Stimulated activated effector memory CD8-positive, alpha-beta T cell treated with anti-CD3 and anti-CD28 coated beads, Interleukin-12 subunit alpha, Interleukin-12 subunit beta, amount 100 ng/mL, for 72 hours (primary cell): ENCODE measurements at regions not wholly inside any gene's neighbourhood (a gene's known extent, or its start where the extent isn't known, plus 50 kb on each side); places are given as distances from the start of the nearest gene placed in this dataset.

ENCODE experiments used
- ATAC-seq: fragments of 150-1000 bp; cut with Tn5 transposase; 2 replicates; pipeline ENCODE4 v1.10.0; 2021
- DNase-seq, 2 donors: peaks; one replicate each; pipeline ENCODE4 v3.0.0; 2021 to 2022; ENCODE audit warnings: low spot score in 2 of 2
- H3K27ac Mint-ChIP-seq: one replicate; pipeline ENCODE4 v1.8.0; 2022; ENCODE audit warnings: mild to moderate bottlenecking, mixed read lengths
- H3K36me3 Mint-ChIP-seq: one replicate; pipeline ENCODE4 v1.8.0; 2022; ENCODE audit warnings: mild to moderate bottlenecking, mixed read lengths
- H3K4me1 Mint-ChIP-seq: one replicate; pipeline ENCODE4 v1.8.0; 2022; ENCODE audit warnings: mixed read lengths
- H3K4me3 Mint-ChIP-seq: one replicate; pipeline ENCODE4 v1.8.0; 2022; ENCODE audit warnings: mild to moderate bottlenecking, mixed read lengths
- H3K9me3 Mint-ChIP-seq: one replicate; pipeline ENCODE4 v1.8.0; 2022; ENCODE audit warnings: mixed read lengths

DNA sequence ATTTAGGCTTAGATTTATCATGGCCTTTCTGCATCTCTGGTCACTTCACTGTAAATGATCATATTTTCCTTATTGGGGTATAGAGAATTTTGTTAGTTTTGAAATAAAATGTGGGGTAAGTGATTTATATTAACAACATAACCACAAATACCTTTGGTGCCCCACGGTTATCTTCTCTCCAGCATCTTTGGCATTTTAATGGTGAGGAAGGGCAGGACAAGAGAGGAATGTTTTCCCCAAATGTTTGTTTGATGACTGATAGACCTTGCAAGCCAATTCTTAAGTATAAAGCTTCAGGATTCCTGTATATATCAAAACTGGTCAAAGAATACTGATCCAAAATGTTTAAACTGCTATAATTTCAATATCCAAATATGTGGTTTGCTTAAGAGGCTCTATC lies 171.6 kb upstream of the SMLR1 start:
- peaks cover 3% of the 10 kb centered on the region for H3K9me3 Mint-ChIP-seq
- peaks cover 4% of the 10 kb centered on the region for H3K4me1 Mint-ChIP-seq
- ATAC-seq (no peak), DNase-seq (no peak)
- H3K4me3 Mint-ChIP-seq, result no peak overlapping the region
- H3K36me3 Mint-ChIP-seq, result no peaks in the 10 kb centered on the region
- H3K27ac Mint-ChIP-seq, result no peak overlapping the region

DNA sequence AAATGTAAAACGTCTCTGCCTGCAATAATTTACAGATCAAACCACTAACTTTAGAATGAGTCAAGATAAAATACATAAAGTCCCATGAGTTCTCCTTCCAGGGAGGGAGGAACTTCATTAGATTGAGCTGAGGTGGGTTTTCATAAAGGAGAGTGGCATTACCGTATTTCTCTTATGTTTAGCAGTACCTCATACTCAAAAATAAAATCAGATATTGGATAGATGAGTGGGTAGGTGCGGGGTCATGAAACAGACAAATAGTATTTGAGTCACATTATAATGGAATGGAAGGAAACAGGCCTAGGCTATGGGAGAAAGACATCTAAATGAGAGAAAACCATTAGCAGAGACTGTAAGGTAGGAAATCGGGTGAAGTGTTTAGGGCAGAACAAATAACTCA lies 166.1 kb upstream of the SMLR1 start:
- no peaks in the 10 kb centered on the region for H3K4me1 Mint-ChIP-seq

DNA sequence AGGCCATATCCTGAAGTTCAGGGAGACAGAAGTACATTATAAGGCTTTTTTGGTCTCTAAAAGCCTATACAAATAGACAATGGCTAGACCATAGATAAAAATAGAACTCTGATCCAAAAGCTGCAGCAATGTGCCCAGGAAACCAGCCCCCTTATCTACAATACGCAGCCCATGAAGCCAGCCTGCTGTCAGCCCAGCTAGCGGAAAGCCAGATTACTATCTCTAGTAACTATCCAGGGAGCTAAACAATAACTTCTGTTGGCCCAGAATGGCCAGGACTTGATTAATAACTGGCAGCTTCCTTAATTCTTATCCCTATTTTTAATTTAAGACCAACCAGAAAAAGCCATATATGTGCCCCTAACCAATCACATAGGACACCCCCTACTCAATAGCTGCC lies 160.4 kb upstream of the SMLR1 start:
- Mint-ChIP-seq H3K36me3 (no peaks in the 10 kb centered on the region), H3K4me3 (no peak overlapping the region), H3K4me1 (no peaks in the 10 kb centered on the region), H3K27ac (no peak overlapping the region), H3K9me3 (no peaks in the 10 kb centered on the region)
- ATAC-seq, result no peak
- DNase-seq, result no peak

More for the DNA sequence above, 166.1 kb upstream of the SMLR1 start:
- H3K36me3 Mint-ChIP-seq, result no peaks in the 10 kb centered on the region
- no peak overlapping the region for H3K4me3 Mint-ChIP-seq
- no peaks in the 10 kb centered on the region for H3K9me3 Mint-ChIP-seq
- ATAC-seq, result no peak
- H3K27ac Mint-ChIP-seq, result no peak overlapping the region
- no peak for DNase-seq

DNA sequence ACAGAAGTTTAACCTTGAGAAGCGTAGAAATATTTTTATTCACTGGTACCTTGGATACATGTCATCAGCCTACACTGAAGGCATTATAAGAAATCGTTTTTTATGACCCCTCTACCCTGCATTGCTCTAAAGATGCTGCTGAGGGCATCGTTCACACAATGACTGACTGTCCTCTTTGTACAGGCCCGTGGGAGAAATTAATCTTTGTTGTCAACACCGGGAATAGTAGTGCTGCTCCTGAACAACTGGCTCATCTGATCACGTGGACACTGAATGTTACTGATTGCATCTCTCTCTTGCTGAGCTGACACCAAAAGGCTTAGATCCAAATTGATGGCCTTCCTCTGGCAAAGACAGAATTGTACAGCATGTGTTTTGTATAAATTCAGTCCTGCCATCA lies 157.1 kb upstream of the SMLR1 start:
- Mint-ChIP-seq H3K4me3 (no peak overlapping the region), H3K27ac (no peak overlapping the region), H3K9me3 (no peaks in the 10 kb centered on the region), H3K4me1 (no peaks in the 10 kb centered on the region), H3K36me3 (no peaks in the 10 kb centered on the region)
- ATAC-seq, result no peak
- DNase-seq, result no peak

DNA sequence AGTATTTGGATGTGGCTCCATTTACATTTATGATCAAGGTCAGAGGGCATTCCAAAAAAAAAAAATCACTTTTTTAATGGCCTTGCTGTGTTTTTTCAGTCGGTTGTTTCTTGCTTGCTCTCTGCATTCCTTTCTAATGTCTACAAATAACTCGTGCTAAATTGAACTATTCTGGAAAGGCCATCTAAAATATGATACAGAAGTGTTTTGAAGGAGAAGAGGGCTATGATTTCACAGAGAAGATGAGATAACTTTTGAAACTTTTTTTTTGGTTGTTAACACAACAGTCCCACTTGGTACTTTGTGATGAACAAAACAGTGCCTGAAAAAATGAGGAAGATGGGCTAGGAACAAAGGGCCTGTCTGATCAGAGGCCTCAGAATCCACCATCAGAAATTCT lies 156.1 kb upstream of the SMLR1 start:
- Mint-ChIP-seq H3K4me1 (peaks cover 2% of the 10 kb centered on the region), H3K27ac (no peak overlapping the region), H3K9me3 (no peaks in the 10 kb centered on the region), H3K4me3 (no peak overlapping the region), H3K36me3 (no peaks in the 10 kb centered on the region)
- no peak for DNase-seq
- ATAC-seq, result no peak

DNA sequence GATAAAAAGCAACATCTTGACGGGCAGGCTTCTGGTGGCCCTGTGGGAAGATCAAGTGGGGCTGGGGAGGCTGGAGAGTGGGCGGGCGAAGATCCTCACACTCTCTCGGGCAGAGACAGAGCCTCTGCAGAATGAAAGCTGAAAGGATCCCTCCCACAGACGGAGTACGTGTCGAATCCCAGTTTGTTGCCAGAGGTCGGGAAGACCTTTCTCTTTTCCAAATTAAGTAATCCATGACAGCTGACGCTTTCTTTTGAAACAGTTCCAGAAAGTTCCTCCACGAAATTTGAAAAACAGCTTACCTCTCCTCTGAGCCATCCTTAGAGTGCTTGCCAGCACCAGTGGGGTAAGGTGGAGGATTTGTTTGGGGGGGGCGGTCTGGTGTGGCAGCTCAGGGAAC lies 155.6 kb upstream of the SMLR1 start:
- no peaks in the 10 kb centered on the region for H3K9me3 Mint-ChIP-seq
- H3K27ac Mint-ChIP-seq, result no peak overlapping the region
- H3K36me3 Mint-ChIP-seq, result no peaks in the 10 kb centered on the region
- H3K4me1 Mint-ChIP-seq, result peaks cover 6% of the 10 kb centered on the region
- ATAC-seq (no peak), DNase-seq (no peak)
- H3K4me3 Mint-ChIP-seq, result no peak overlapping the region

DNA sequence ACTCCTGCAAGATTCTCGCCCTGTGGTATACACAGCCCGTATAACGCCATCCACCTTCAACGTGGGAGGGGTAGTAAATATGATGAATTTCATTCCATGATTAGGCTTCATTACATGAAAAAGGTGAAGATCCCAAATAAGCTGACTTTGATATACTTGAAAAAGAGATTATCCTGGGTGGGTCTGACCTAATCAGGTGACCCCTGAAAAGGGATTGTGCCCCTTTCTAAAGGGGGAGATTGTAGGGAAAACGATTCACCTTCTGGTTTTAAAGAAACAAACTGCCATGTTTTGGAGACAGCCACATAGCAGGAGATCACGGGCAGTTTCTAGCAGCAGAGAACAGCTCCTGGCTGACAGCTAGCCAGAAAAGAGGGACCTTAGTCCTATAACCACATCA lies 155.1 kb upstream of the SMLR1 start:
- Mint-ChIP-seq H3K4me1 (peaks cover 12% of the 10 kb centered on the region), H3K27ac (no peak overlapping the region), H3K9me3 (no peaks in the 10 kb centered on the region), H3K36me3 (no peaks in the 10 kb centered on the region), H3K4me3 (no peak overlapping the region)
- no peak for DNase-seq
- no peak for ATAC-seq

DNA sequence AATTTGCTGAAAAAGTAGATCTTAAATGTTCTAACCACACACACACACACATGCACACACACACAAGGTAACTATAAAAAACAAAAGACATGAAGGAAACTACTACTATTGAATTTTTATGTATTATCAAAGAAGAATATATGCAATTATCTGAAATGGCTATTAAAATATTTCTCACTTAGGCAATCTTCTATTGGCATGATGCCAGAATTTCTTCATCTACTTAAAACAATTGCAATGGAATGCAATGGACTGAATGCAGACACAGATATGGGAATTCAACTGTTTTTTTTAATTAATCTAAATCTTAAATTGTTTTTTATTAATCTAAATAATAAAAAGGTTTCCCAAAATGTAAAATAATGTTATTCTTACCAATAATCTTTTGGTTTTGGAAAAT lies 152.6 kb upstream of the SMLR1 start:
- H3K4me3 Mint-ChIP-seq, result no peak overlapping the region
- H3K27ac Mint-ChIP-seq, result no peak overlapping the region
- H3K36me3 Mint-ChIP-seq, result no peaks in the 10 kb centered on the region
- peaks cover 18% of the 10 kb centered on the region for H3K4me1 Mint-ChIP-seq
- ATAC-seq (no peak), DNase-seq (no peak)
- H3K9me3 Mint-ChIP-seq, result peaks cover 3% of the 10 kb centered on the region

DNA sequence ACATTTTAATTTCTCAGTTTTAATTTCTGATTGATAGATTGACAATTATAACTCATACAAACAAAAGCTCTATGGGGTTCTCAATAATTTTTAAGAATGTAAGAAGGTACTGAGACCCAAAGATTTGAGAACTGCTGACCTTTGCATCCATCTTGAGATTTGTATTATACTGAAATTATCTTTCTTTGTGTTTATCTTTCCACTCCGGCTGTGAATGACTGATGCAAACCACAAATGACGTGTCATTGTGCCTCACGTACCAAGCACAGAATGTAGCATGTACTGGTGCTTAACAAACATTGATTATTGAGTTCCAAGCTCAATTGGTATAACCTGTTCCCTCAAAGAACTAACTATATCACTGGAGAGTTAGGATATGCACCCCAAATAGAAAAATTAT lies 152.1 kb upstream of the SMLR1 start:
- H3K4me3 Mint-ChIP-seq, result no peak overlapping the region
- H3K9me3 Mint-ChIP-seq, result peaks cover 3% of the 10 kb centered on the region
- peaks cover 18% of the 10 kb centered on the region for H3K4me1 Mint-ChIP-seq
- ATAC-seq, result peak; percentile 89
- DNase-seq, result no peak
- no peaks in the 10 kb centered on the region for H3K36me3 Mint-ChIP-seq
- no peak overlapping the region for H3K27ac Mint-ChIP-seq

DNA sequence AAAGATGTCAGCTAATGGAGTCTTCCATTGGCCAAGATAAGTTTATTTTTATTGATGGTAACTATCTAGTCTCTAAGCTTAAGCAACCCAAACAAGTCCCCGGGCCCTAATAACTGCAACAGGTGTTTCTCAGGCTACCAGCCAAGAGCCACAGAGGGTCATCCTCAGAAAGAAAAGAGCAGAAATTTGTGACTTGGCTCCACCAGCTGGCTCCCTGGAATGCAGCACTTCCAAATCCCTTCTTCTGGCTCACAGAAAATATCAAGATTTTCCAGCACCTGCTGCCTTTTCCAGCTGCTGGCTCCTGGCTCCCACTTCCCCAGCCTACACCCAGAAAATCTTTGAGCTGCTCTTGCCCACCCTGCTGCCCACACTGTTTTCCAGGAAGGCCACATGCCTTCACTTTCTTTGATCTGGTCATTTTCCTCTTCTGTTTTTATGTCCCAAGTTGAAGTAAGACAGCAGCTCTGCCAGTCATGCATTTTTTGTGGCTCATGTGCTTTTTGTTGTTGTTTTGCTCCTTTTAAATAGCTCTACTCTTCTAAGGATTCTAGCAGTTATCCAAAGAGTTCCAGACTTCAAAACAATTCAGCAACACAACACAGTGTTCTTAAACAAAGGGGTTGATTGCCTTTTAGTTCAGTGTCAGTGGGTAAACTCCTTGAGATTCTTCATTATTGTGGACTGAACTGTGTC lies 151.0 kb upstream of the SMLR1 start:
- Mint-ChIP-seq H3K9me3 (peaks cover 3% of the 10 kb centered on the region), H3K27ac (no peak overlapping the region), H3K4me3 (no peak overlapping the region), H3K36me3 (no peaks in the 10 kb centered on the region), H3K4me1 (peaks cover 18% of the 10 kb centered on the region)
- DNase-seq, result no peak
- ATAC-seq, result no peak

DNA sequence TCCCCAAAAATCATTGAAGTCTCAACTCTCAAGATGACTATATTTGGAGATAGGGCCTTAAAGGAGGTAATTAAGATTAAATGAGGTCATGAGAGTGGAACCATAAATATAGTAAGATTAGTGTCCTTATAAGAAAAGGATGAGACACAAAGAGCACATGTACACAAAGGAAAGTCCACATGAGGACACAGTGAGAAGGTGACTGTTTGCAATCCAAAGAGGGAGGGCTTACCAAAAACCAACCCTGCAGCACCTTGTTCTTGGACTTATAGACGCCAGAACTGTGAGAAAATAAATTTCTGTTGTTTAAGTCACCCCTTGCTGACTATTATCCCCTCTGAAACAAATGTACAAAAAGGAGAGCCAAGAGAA lies 150.4 kb upstream of the SMLR1 start:
- DNase-seq (no peak), ATAC-seq (no peak)
- Mint-ChIP-seq H3K36me3 (no peaks in the 10 kb centered on the region), H3K4me1 (peaks cover 18% of the 10 kb centered on the region), H3K4me3 (no peak overlapping the region), H3K9me3 (peaks cover 3% of the 10 kb centered on the region), H3K27ac (no peak overlapping the region)

DNA sequence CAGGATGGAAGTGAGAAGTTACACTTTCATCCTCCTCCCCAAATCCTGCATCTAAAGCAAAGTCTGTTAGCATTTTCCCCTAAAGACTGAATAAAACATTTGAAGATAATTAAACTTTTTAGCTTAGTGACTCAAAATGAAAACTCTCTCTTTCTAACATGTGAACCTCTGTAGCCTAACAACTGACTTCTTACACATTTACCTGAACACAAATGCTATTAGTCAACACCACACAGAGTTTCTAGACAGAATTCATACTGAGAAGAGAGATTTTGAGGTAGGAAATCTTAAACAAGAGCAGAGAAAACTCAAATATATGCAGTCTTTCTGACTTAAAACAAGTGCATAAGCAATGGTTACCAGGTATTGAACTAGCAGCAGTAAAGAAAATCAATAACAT lies 149.9 kb upstream of the SMLR1 start:
- H3K36me3 Mint-ChIP-seq, result no peaks in the 10 kb centered on the region
- H3K27ac Mint-ChIP-seq, result no peak overlapping the region
- peaks cover 18% of the 10 kb centered on the region for H3K4me1 Mint-ChIP-seq
- no peak overlapping the region for H3K4me3 Mint-ChIP-seq
- ATAC-seq (peak; percentile 86), DNase-seq (no peak)
- peaks cover 3% of the 10 kb centered on the region for H3K9me3 Mint-ChIP-seq

DNA sequence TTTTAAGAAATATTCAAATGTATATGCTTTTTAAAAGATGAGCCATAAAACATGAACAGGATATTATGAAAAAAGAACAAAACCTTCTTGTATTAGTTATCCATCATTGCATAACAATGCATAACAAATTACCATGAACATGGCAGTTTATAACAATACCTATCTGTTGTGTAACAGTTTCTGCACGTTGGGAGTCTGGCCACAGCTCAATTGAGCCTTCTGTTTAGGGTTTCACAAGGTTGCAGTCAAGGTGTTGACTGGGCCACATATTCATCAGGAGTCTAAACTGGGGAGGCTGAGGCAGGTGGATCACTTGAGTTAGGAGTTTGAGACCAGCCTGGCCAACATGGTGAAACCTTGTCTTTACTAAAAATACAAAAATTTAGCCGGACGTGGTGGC lies 149.4 kb upstream of the SMLR1 start:
- Mint-ChIP-seq H3K9me3 (peaks cover 3% of the 10 kb centered on the region), H3K27ac (no peak overlapping the region), H3K4me3 (no peak overlapping the region), H3K36me3 (no peaks in the 10 kb centered on the region), H3K4me1 (peaks cover 18% of the 10 kb centered on the region)
- ATAC-seq, result no peak
- DNase-seq, result no peak

DNA sequence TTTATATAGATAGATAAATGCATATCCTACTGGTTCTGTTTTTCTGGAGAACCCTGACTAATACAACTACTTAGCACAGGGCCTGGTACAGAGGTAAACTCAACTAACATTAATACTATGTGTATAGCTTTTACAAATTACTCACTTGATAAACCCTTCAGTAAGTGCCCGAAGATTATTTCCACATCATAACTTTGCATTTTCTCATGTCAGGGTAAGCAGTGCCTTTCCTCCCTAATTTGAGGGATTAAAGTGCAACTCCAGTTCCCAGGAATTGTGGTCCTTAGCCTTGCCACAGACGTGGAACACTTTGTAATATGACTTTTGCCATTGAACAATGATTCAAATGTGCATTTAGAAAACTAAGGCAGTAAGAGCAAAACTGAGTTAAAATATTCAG lies 147.5 kb upstream of the SMLR1 start:
- Mint-ChIP-seq H3K9me3 (peaks cover 3% of the 10 kb centered on the region), H3K4me3 (no peak overlapping the region), H3K36me3 (no peaks in the 10 kb centered on the region), H3K27ac (no peak overlapping the region), H3K4me1 (peaks cover 18% of the 10 kb centered on the region)
- no peak for DNase-seq
- no peak for ATAC-seq

DNA sequence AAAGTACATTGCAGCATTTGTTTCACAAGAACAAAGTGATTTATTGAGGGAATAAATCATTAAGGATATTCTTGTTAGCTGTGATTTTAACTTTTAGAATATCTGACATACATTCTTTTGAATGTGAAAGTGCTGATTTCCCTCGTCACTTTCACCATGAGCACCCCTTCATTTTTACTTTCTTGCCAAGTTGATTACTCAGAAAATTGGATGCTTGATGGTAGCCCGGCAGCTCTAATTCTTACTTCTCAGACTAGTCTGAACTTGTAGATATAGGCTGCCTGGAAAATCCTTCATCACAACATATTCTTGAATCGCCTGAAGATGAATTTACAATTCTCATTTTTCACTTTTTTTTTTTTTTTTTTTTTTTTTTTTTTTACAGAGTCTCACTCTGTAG lies 147.1 kb upstream of the SMLR1 start:
- no peaks in the 10 kb centered on the region for H3K36me3 Mint-ChIP-seq
- ATAC-seq, result no peak

DNA sequence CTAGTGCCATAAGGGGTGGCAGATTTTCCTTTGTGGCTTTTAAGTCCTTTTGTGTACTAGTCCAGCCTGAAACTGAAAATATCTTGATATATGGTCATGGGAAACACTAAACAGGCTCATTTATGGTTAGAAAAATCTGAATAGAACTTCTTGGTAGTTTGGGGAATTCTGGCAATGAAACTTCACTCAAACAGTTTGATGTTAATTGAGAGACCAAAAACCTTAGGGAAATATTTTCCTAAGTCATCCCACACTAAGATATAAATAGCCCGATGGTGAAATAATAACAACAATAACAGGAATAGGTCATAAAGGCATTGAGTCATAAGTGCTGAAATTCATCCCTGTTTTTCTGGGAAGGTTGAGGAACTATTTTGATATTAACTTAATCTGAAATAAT lies 146.2 kb upstream of the SMLR1 start:
- Mint-ChIP-seq H3K36me3 (no peaks in the 10 kb centered on the region), H3K4me3 (no peak overlapping the region), H3K4me1 (peaks cover 17% of the 10 kb centered on the region), H3K27ac (no peak overlapping the region), H3K9me3 (peaks cover 7% of the 10 kb centered on the region)
- ATAC-seq, result no peak
- DNase-seq, result no peak

More for the DNA sequence above, 147.1 kb upstream of the SMLR1 start:
- H3K4me3 Mint-ChIP-seq, result no peak overlapping the region
- H3K4me1 Mint-ChIP-seq, result peaks cover 18% of the 10 kb centered on the region
- peaks cover 3% of the 10 kb centered on the region for H3K9me3 Mint-ChIP-seq
- DNase-seq, result no peak
- H3K27ac Mint-ChIP-seq, result no peak overlapping the region

DNA sequence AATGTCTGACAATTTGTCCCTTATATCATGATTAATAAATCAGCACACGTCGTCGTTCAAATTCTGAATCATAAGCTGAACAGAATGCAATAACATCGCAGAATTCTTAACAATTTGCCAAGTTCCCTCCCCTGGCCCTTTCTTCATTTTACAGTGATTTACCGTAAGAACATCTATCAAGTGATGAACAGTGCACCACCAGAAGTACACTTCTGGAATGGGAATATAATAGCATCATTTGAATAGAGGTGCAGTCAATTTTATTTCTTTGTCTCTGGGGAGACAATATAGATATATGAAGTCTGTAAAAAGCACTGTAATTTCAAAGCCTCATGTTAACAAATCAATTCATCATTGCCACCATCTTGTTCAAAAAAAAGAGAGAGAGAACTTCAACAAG lies 145.1 kb upstream of the SMLR1 start:
- peaks cover 7% of the 10 kb centered on the region for H3K9me3 Mint-ChIP-seq
- peaks cover 7% of the 10 kb centered on the region for H3K4me1 Mint-ChIP-seq
- no peak overlapping the region for H3K4me3 Mint-ChIP-seq
- no peaks in the 10 kb centered on the region for H3K36me3 Mint-ChIP-seq
- DNase-seq, result no peak
- no peak for ATAC-seq
- H3K27ac Mint-ChIP-seq, result no peak overlapping the region
